HepG2 (cell line): ENCODE measurements at regions not wholly inside any gene's neighbourhood (a gene's known extent, or its start where the extent isn't known, plus 50 kb on each side); places are given as distances from the start of the nearest gene placed in this dataset.

Experiments used
- BATF2 ChIP-seq: sonication (generic); formaldehyde crosslinking; IDR thresholded peaks from 2 replicates; pipeline ENCODE4 v1.8.0; 2022; ENCODE audit warnings: mild to moderate bottlenecking, missing genetic modification reagents, moderate library complexity
- CENPBD1 ChIP-seq: sonication (generic); formaldehyde crosslinking; IDR thresholded peaks from 2 replicates; pipeline ENCODE4 v1.8.0; 2022; ENCODE audit warnings: missing genetic modification reagents, low read depth, mild to moderate bottlenecking, borderline replicate concordance
- CSRNP1 ChIP-seq: sonication (generic); formaldehyde crosslinking; IDR thresholded peaks from 2 replicates; pipeline ENCODE4 v1.8.1; 2023; ENCODE audit warnings: mild to moderate bottlenecking, missing genetic modification reagents
- FOXA1 ChIP-seq, 2 experiments: fragments of 450-650 bp in 1 of 2; sonication (generic) in 1 of 2; formaldehyde crosslinking in 1 of 2; IDR thresholded peaks; 2 replicates each; pipeline versions ENCODE4 v1.4.0 to v1.6.1; 2016 to 2020; ENCODE audit warnings: missing genetic modification reagents in 1 of 2
- FOXM1 ChIP-seq: sonication (generic); formaldehyde crosslinking; IDR thresholded peaks from 2 replicates; pipeline ENCODE4 v1.5.0; 2020; ENCODE audit warnings: missing genetic modification reagents
- FOXO4 ChIP-seq: sonication (generic); formaldehyde crosslinking; conservative IDR thresholded peaks from 2 replicates; pipeline ENCODE4 v1.8.1; 2023; ENCODE audit warnings: missing genetic modification reagents
- GFI1 ChIP-seq: sonication (generic); formaldehyde crosslinking; IDR thresholded peaks from 2 replicates; pipeline ENCODE4 v1.5.0; 2020; ENCODE audit warnings: missing genetic modification reagents, mild to moderate bottlenecking, borderline replicate concordance
- IRF1 ChIP-seq: sonication (generic); formaldehyde crosslinking; IDR thresholded peaks from 2 replicates; pipeline ENCODE4 v1.4.0; 2020; ENCODE audit warnings: low read depth, mild to moderate bottlenecking, missing genetic modification reagents
- IRF9 ChIP-seq: sonication (generic); formaldehyde crosslinking; IDR thresholded peaks from 2 replicates; pipeline ENCODE4 v1.8.0; 2022; ENCODE audit warnings: missing genetic modification reagents, mild to moderate bottlenecking, borderline replicate concordance
- NFYB ChIP-seq: sonication (generic); formaldehyde crosslinking; IDR thresholded peaks from 2 replicates; pipeline ENCODE4 v1.4.0; 2020; ENCODE audit warnings: missing genetic modification reagents
- NR0B2 ChIP-seq: sonication (generic); formaldehyde crosslinking; IDR thresholded peaks from 2 replicates; pipeline ENCODE4 v1.4.0; 2020; ENCODE audit warnings: mild to moderate bottlenecking, missing genetic modification reagents
- NR2F1 ChIP-seq, 2 experiments: fragments of 450-650 bp in 1 of 2; formaldehyde crosslinking in 1 of 2; IDR thresholded peaks; 2 replicates each; pipeline versions ENCODE4 v1.5.0 to v1.6.1; 2016 to 2020; ENCODE audit warnings: mild to moderate bottlenecking in 1 of 2, missing compliant biosample characterization in 1 of 2, missing genetic modification reagents in 1 of 2, moderate library complexity in 1 of 2
- STAT5B ChIP-seq: sonication (generic); formaldehyde crosslinking; IDR thresholded peaks from 2 replicates; pipeline ENCODE4 v1.4.0; 2020; ENCODE audit warnings: missing genetic modification reagents
- TMF1 ChIP-seq: sonication (generic); formaldehyde crosslinking; IDR thresholded peaks from 2 replicates; pipeline ENCODE4 v1.8.1; 2022; ENCODE audit warnings: low read depth, missing genetic modification reagents
- ZBTB43 ChIP-seq: sonication (generic); formaldehyde crosslinking; conservative IDR thresholded peaks from 2 replicates; pipeline ENCODE4 v1.4.0; 2020; ENCODE audit warnings: missing genetic modification reagents
- ZBTB8A ChIP-seq: sonication (generic); formaldehyde crosslinking; IDR thresholded peaks from 2 replicates; pipeline ENCODE4 v1.4.0; 2020; ENCODE audit warnings: mild to moderate bottlenecking, low read depth, missing genetic modification reagents, borderline replicate concordance
- ZNF180 ChIP-seq: sonication (generic); formaldehyde crosslinking; IDR thresholded peaks from 2 replicates; pipeline ENCODE4 v1.4.0; 2020; ENCODE audit warnings: low read depth, missing genetic modification reagents, borderline replicate concordance
- ZNF30 ChIP-seq: sonication (generic); formaldehyde crosslinking; IDR thresholded peaks from 2 replicates; pipeline ENCODE4 v1.5.0; 2020; ENCODE audit warnings: mild to moderate bottlenecking, missing genetic modification reagents
- ZNF451 ChIP-seq: sonication (generic); formaldehyde crosslinking; IDR thresholded peaks from 2 replicates; pipeline ENCODE4 v1.5.0; 2020; ENCODE audit warnings: mild to moderate bottlenecking, missing genetic modification reagents
- ZZZ3 ChIP-seq: sonication (generic); formaldehyde crosslinking; IDR thresholded peaks from 2 replicates; pipeline ENCODE4 v1.4.0; 2020; ENCODE audit warnings: missing genetic modification reagents, mild to moderate bottlenecking, borderline replicate concordance

- no peak for TF ChIP-seq CSRNP1 (CRISPR knock-in tag)
- TF ChIP-seq NR2F1 (CRISPR knock-in tag; IDR thresholded peaks at IDR 0.05), result peak; percentile 65 to 85; a peak in 3 of 4 replicates
- TF ChIP-seq ZNF180 (CRISPR knock-in tag), result no peak
- TF ChIP-seq FOXA1 (IDR thresholded peaks at IDR 0.05), result no peak
- peak; percentile 92 for TF ChIP-seq FOXA1 (CRISPR knock-in tag; IDR thresholded peaks at IDR 0.05)
- no peak for TF ChIP-seq ZNF451 (CRISPR knock-in tag)
- no peak for TF ChIP-seq BATF2
- TF ChIP-seq ZBTB43, result no peak
- TF ChIP-seq CENPBD1 (CRISPR knock-in tag), result no peak
- TF ChIP-seq FOXM1 (CRISPR knock-in tag), result no peak
- no peak for TF ChIP-seq STAT5B (CRISPR knock-in tag)
- no peak for TF ChIP-seq ZBTB8A (CRISPR knock-in tag)
- TF ChIP-seq NR0B2 (CRISPR knock-in tag), result no peak
- TF ChIP-seq NFYB (CRISPR knock-in tag), result no peak
- no peak for TF ChIP-seq ZZZ3 (CRISPR knock-in tag)
- TF ChIP-seq IRF9, result no peak
- TF ChIP-seq IRF1 (CRISPR knock-in tag), result no peak
- TF ChIP-seq TMF1 (CRISPR knock-in tag), result no peak
- no peak for TF ChIP-seq FOXO4 (CRISPR knock-in tag)
- TF ChIP-seq GFI1, result peak; percentile 51; the same call in 1 of the 2 replicates
- no peak for TF ChIP-seq ZNF30 (CRISPR knock-in tag)
Observed at GRCh38 chr19:56976300-56976699, 135.8 kb upstream of the PEG3 start (continued).
